GM12878 (cell line): ENCODE measurements at regions not wholly inside any gene's neighbourhood (a gene's known extent, or its start where the extent isn't known, plus 50 kb on each side); places are given as distances from the start of the nearest gene placed in this dataset.

Source experiments
- CTCF ChIP-seq, 3 experiments: IDR thresholded peaks in 2 of 3; conservative IDR thresholded peaks in 1 of 3; 2 replicates each; pipeline ENCODE4 v1.5.1; 2011; ENCODE audit warnings: low read depth in 3 of 3, low read length in 3 of 3, mild to moderate bottlenecking in 3 of 3, control low read depth in 2 of 3, moderate library complexity in 2 of 3, inconsistent platforms in 1 of 3, mixed read lengths in 1 of 3; ENCODE audit not compliant: control insufficient read depth in 2 of 3, insufficient read depth in 1 of 3; ENCODE audit errors: extremely low read depth in 1 of 3
- EP300 ChIP-seq, 2 experiments: fragments of 150-350 bp in 1 of 2; IDR thresholded peaks; 2 replicates each; pipeline ENCODE4 v1.6.1; 2011 to 2012; ENCODE audit warnings: low read depth in 2 of 2, low read length in 2 of 2, borderline replicate concordance in 1 of 2, improper control_type of control experiment in 1 of 2, inconsistent platforms in 1 of 2; ENCODE audit not compliant: control insufficient read depth in 1 of 2
- POLR2A ChIP-seq: IDR thresholded peaks from 2 replicates; pipeline ENCODE4 v1.6.1; 2011; ENCODE audit warnings: low read depth, mild to moderate bottlenecking, low read length
- TCF3 ChIP-seq: IDR thresholded peaks from 2 replicates; pipeline ENCODE4 v1.6.1; 2012; ENCODE audit warnings: low read depth, mild to moderate bottlenecking, low read length, borderline replicate concordance; ENCODE audit not compliant: insufficient read depth

- no peak for TF ChIP-seq CTCF (IDR thresholded peaks at IDR 0.05 in 2 of 3, conservative IDR thresholded peaks at IDR 0.05 in 1 of 3; ENCODE audit: control insufficient read depth in 2 of 3, extremely low read depth in 1 of 3, insufficient read depth in 1 of 3, low read depth in 3 of 3, low read length in 3 of 3)
- TF ChIP-seq TCF3: no peak
- no peak for TF ChIP-seq POLR2A
- TF ChIP-seq EP300 (IDR thresholded peaks at IDR 0.05; ENCODE audit: borderline replicate concordance in 1 of 2, control insufficient read depth in 1 of 2, low read depth in 2 of 2, low read length in 2 of 2): no peak
Measured at GRCh38 chr15:89397653-89398023, 63.0 kb upstream of the POLG start.
